HT1080 (cell line): ENCODE measurements at regions not wholly inside any gene's neighbourhood (a gene's known extent, or its start where the extent isn't known, plus 50 kb on each side); places are given as distances from the start of the nearest gene placed in this dataset.
"Not testable (repeated sequence)": the region's sequence is repeated elsewhere in the genome, so short reads cannot be mapped to it uniquely, and the experiment has no call there.

ENCODE experiments used
- DNase-seq: peaks from one replicate; pipeline ENCODE4 v3.0.0-alpha.2; 2015; ENCODE audit warnings: low read depth

DNA sequence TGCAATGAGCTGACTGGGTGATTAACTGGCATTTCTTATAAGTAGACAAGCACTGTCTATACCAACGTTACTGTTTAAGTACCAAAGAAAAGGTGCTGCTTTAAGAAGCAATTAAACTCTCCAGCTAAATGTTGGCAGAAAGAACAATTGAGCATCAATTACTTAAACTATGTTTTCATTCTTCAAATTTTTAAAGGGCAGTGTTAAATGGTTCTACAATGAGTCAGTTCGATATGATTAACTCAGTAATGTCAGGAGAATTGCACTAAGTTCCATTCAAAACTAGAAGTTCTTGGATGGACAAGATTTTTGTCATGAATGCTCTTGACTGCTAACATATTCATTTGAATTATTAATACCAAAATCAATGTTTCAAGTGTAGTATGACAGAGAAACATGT, 593.7 kb downstream of the DNAH5 start:
- no peak for DNase-seq

DNA sequence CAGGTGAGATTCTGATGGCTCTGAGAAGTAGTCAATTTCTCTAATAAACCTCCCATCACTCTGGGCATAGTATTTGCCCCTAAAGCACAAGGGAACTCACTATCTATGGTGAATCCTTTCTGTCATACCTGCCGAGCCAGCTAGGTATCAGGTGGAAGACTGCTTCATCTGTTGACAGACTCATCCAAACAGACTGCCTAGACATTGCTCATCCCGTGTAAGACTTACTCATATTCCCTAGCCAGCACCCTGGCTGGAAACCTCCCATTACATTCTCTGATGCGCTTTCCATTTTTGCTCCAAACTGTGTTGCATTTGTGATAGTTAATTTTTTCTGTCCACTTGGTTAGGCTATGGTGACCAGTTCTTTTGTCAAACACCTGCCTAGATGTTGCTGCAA, 595.9 kb downstream of the DNAH5 start:
- no peak for DNase-seq

DNA sequence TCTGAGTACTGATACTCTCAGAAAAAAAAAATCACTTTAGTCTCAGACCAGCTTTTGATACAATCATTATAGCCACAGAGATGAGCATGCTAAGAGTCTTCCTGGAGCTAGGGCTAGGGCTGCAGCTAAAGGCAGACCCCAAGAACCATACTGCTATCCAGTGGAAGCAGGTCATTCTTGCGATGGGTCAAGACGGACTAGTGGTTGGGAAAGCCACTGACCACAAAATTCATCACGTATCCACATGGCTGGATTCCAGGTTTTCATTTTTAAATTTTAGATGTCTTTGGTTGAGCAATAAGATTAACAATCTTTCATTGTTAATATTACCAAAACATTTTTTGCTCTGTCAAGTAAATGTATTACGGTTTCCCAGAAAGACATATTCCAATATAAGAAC, 598.1 kb downstream of the DNAH5 start:
- DNase-seq, result no peak

DNA sequence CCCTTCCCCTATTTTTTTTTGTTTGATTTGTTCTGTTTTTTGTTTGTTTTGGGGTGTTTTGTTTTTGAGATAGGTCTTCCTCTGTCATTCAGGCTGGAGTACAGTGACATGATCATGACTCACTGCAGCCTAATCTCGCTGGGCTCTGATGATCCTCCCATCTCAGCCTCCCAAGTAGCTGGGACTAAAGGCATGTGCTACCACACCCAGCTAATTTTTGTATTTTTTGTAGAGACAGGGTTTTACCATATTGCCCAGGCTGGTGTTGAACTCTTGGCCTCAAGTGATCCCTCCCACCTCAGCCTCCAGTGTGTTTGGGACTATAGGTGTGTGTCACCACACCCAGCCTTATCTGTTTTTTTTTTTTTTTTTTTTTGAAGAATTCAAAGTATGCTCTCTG, 605.4 kb downstream of the DNAH5 start:
- peak; percentile 46 for DNase-seq

DNA sequence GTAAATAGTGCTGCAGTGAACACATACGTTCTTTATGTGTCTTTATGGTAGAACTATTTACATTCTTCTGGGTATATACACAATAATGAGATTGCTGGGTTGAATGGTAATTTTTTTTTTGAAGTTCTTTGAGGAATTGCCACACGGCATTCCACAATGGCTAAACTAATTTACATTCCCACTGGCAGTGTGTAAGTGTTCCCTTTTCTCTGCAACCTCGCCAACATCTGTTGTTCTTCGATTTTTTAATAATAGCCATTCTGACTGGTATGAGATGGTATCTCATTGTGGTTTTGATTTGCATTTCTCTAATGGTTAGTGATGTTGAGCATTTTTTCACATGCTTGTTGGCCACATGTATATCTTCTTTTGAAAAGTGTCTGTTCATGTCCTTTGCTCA, 609.5 kb downstream of the DNAH5 start:
- DNase-seq, result not testable (repeated sequence)

DNA sequence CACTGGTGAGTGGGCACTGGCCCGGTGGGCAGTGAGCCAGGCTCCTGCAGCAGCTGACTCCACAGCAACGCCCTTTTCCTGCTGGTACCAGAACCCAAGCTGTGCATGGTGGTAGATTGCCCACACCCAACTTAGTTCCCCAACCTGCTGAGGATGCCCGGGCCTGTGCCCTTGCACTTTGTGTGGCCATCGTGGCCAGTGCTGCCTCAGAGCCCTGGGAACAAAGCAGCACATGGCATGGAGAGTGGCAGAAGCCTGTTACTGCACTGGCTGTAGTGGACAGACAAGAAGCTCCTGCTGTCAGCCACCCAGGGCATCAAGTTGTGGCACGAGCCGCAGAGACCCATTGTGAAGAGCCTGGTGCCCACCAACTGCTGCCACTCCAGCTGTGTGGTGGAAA, 612.9 kb downstream of the DNAH5 start:
- DNase-seq, result no peak

DNA sequence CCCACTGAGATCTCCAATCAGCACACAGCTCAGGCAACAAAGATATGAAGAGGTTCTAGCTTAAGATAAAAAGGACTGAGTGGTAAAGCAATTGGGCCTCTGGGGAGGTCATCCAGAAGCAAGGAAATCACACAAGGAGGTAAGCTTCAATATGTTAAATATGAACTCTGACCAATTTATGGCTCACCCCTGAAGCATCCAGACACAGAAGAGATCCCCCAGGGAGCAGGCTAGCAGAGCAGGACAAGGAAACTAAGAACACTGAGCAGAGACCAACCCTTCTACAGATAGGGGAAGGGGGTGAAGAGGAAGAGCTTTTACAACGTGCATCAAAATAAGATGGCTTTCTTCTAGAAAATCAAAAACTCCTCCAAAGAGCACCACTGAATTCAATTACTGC, 616.2 kb downstream of the DNAH5 start:
- peak; percentile 36 for DNase-seq

DNA sequence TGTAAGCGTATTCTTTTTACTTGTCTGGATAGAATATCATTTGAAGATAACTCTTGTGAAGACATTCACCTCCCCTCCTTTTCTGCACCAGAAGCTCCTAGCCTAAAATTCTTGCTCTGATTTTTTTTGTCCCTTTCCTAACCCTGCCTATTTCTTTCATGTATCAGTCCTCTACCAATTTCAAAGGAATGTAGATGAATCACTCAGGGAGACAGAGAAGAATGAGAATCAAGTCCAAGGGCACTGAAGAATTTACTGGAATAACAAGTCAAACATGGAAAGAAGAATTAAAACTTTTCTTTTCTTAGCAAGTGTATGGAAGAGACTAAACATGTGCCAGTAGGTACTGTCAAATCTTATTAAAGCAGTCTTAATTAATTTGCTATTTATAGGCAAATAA, 618.7 kb downstream of the DNAH5 start:
- DNase-seq, result peak; percentile 54

DNA sequence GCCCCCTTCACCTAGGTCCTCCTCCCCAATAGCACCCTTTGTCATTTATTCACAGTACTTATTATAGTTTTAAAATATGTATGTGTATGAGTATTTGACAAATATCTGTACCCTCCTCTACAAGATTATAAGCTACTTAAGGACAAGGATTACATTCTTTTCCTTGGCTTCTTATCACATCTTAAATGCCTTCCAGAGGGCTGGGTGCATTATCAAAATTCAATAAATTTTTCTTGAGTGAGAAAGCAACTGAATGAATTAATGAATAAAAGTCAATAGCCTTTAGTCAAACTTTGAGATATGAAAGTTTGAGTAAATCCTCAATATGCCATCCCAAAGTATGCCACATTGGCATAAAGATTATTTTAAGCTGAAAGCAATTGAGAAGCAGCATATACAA, 621.7 kb downstream of the DNAH5 start:
- no peak for DNase-seq

DNA sequence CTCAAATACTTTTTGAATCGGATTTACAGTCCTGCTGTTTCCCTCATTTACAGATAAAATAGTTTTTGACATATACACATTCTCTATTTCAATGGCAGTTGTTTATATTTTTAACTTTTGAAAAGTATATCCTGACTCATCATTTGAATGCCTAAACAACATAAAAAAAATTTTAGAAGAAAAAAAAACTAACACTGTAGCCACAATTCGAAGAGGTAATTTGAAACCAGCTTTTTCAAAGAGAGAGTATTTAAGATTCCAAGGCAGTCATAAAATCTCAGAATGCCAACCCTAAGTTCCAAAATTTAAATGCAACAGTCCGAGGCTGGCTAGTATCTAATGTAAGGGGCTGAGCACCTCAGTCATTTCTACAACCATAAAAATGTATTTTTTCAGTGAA, 626.8 kb downstream of the DNAH5 start:
- no peak for DNase-seq

DNA sequence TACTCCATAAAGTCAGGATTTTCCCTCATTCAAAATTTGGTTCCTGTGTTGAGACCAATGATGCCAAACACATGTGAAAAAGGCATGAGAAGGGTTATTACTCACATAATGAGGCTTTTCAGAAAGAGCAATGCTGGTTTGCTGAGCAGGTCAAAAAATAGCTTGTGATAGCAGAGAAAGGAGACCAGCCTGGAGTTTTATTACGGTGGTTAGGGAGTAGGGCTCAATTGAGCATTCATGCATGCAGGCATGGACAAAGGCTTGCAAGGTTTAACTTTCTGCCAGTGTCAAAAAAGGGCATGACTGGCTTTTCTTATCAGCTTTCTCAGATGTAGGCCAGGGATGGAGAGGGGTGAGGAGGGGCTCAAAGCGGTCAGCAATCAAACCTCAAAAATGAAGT, 628.3 kb downstream of the DNAH5 start:
- no peak for DNase-seq

DNA sequence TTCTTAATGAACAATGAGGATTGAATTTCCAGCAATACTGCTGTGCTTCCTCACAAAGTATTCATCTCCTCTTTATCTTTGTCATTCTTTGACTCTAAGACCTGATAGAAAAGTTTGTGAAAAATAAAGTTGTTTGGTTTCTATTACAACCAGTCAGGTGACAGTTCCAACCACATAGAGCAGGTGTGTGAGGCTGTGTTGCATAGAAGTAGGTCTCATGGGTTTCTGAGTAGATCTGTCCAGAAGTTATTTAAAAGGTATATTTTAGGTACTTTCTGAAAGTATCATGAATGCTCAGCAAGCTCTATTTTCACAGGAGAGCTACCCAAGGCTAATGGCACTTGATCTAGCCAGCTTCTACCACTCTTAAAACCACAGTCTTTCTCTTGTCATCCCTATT, 637.0 kb downstream of the DNAH5 start:
- DNase-seq, result no peak

DNA sequence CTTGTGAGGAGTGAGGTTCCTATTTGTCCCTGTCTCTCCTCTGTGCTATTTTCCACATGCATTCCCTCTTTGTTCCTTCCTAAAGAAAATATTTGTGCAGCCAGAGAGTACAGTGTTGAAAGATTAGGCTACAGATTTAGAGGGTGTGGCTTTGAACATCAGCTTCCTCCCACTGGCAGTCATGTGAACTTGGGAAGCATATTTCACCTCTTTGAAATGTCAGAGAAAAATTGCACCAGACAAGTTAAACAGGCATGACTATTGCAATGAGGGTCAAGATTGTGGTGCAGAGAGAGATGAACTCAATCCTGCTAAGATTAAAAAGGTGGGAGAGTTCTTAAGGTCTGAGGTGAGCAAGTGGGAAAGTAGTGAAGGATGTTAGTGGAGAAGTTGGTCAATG, 641.0 kb downstream of the DNAH5 start:
- DNase-seq, result no peak

DNA sequence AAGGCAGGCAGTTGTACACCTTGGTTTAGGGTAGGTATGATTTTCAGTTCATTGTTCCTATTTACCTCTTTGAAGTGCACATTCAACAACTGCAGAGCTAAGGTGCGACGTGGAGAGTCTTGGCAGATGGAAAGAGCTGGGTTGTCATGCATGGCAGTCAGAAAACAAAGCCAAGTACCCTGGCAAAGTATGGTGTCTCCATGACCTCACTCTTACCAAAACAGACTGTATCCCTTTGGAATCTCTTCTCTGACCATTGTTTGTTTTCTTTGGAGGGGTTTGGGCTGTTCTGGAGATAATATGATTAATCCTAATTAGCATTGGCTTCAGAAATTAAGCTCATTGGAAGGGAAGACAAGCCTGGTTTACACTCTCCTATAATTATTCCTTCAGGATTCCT, 665.7 kb downstream of the DNAH5 start:
- no peak for DNase-seq

DNA sequence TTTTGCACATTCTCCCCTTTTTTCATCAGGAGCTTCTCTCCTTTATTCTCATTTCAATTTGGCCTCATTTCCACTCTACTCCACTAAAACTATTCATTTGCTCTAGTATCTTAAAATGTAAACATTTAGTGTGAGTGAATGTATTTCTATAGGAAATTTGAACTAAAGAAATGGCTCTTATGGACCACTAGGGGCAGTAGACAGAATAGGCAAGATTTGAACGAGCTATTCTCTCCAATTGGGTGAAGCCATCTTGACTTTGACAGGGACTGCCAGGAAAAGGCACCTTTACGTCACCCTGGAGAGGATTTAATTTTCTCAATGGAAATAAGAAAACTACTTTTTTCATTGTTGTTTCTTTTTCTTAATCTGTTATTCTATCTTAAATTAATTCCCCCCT, 666.3 kb downstream of the DNAH5 start:
- DNase-seq, result no peak

DNA sequence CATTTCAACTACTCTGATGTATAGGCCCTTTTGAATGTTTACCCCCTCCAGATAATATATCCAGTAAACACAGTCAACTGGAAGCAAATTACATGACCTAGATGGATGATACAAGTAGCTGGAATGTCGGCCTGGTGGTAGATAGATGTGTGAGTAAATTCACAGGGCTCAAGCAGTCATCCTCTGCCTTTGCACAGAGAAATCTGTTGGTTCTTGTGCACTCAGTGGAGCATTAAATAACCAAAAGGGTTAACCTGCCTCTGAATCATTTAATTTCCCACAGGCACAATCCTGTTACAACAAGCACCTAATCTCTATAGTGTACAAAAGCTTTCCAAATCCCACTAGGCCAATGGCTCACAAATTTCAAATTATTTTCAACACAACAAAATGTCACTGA, 668.3 kb downstream of the DNAH5 start:
- peak; percentile 11 for DNase-seq

DNA sequence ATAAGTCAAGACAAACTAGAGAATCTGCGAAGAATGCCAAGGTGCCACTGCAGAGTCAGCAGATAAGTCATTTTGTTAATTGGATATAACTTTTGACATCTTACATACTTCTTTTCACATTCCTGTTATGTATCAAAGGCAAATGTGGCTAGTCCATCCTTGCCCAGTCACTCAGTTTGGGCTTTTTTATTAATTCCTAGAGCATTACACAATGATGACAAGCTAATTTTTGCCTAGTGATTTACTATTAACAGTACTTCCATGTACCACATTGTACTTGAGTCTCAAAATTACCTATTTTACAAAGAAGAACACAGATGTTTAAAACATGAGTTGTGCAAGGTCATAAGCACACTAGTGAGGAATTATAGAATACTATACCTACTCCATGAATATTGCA, 680.8 kb downstream of the DNAH5 start:
- DNase-seq, result no peak

DNA sequence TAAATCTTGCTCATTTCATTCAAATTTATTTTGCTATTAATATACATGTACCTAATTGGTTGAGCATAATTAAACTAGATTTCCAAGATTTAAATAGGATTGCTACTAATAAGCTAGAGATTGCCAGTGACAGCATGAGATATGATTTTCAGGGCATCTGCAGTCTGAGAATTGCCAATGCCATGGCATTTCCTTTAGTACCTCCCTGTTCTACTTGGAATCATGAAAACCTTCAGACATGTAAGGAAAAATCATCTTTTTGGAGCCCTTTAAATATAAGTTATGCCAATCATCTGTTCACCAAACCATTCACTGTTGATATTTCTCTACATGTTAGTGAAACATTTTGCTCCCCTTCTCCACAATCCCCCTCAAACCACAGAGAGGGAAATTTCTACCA, 691.4 kb downstream of the DNAH5 start:
- no peak for DNase-seq

DNA sequence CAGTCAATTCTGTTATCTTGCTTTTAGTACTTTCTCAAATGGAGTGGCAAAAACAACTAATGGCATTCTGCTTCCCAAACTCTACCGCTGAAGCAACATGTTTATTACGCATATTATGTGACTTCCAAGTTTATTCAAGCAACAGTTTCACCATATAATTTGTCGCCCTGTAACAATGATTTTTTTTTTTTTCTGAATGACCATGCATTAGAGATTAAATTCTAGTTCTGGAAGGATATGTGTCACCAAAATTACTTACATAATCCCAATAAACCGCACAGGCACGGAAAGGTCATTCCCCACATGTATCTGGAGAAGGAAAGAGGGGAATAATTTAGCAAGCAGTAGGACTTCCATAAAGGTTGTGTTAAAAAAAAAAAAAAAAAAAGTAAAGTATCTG, 691.8 kb downstream of the DNAH5 start:
- DNase-seq, result peak; percentile 24

DNA sequence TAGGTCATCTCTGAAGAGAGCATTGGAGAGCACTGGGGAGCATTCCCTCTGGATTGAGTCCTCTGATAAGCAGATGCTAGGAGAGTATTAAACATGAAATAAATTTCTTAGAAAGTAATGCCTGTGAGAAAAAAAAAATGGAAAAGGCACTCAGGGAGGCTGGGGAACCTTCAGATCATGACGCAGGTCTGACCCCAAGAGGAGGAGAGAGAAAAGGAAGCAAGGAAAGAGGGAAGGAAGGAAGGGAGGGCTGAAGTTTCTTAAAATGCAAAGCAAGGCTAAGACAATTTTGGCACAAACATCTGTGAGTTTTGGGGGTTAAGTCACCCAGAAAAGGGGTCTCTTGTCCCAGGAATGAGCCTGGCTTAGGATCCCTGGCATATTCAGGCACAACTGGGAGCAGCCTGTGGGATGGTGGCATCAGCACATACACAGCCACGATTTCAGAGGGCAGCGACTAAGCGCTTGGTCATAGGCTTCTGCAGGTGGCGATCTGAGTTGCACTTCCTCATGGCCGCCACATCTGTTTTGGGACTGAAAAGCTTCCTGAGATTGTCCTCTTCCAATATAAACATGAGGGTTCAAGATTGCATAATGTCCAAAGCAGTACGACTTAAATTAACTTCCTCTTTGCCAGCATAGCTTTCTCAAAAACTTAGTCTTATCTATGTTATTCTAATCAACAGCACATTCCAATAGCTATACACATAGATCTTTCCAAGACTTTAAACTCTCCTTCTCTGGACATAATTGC, 692.7 kb downstream of the DNAH5 start:
- DNase-seq, result peak; percentile 79

DNA sequence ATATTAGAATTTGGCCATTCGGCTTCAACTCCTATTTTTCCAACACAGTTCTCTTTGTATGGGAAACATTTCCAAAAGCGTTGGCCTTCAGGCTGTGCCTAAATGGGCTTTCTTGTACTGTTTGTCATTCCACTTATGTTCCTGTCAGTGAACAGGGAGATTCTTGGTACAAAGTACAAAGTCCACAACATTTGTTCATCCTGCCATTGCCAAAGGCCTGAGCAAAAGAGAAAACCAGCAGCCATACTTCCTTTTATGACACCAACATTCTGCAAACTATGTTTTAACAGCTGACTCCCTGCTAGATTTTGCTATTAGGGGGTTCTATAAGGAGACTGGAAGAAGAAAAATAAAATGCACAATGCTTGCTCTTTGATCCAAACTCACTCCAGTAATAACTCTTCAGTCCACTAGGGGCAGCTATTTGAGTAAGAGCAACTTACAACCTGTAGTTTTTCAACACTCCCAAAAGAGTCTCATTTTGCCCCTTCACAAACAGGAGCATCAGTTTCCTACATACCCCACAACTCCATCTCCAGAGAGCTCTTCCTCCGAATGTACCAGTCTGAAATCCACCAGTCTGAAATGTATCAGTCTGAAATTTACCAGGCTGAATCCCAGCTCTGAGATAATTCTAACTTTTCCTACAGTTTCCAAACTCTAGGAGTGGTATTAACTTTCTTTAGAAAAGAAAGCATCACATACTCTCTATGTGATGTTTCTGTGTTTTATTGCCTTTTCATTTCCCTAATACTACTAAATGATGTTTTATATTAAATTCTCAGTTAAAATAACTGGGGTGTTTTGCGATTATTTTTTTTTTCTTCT, 693.8 kb downstream of the DNAH5 start:
- DNase-seq, result peak; percentile 24

DNA sequence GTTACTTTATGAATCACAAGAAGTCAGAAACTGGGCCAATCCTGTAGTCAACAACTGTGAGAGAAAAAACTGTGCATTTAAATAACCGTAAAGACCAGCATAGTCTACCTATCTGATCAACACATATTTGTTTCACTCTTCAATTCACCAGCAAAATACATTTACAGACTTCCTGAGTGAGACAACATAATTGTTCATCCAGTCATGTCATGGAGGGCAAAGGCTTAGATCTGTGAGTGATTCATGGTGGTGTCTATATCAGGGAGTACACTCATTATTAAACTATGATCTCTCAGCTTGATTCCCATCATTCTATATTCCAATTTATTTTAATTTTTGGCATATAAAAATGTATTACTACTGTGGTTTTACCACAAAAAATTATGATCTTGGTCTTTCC, 694.6 kb downstream of the DNAH5 start:
- DNase-seq, result peak; percentile 70

DNA sequence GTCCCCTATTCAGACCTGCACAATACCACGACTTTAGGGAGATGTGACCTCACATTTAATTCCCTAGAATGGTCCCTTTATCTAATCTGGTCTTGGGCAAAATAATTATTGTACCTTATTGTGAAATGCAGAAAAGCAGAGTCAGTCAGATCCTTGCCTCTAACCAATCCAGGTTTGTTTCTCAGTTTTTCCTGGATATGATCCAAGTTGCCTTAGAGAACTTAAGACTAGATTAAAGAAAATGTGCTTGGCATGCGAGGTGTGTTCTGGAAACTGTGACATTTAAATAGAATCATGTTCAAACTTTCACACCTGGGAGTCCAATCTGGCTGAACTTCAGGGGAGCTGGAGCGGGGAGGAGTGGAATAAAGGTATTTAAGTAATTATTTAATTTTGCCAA, 696.2 kb downstream of the DNAH5 start:
- DNase-seq, result no peak
